Ovary (tissue), 3 donors: ENCODE measurements at regions not wholly inside any gene's neighbourhood (a gene's known extent, or its start where the extent isn't known, plus 50 kb on each side); places are given as distances from the start of the nearest gene placed in this dataset.

Source experiments
- CTCF ChIP-seq, 3 donors: fragments of 450-650 bp in 2 of 3; fragments of 200-600 bp in 1 of 3; IDR thresholded peaks; one replicate each; pipeline versions ENCODE4 v1.5.1 to v1.8.0; 2016 to 2022; ENCODE audit warnings: antibody characterized with exemption in 3 of 3, mild to moderate bottlenecking in 1 of 3
- EP300 ChIP-seq: sonication (generic); formaldehyde crosslinking; IDR thresholded peaks from one replicate; pipeline ENCODE4 v1.6.1; 2017; ENCODE audit warnings: antibody characterized with exemption
- POLR2A ChIP-seq: fragments of 450-650 bp; IDR thresholded peaks from one replicate; pipeline ENCODE4 v1.6.1; 2017; ENCODE audit warnings: antibody characterized with exemption, mild to moderate bottlenecking, moderate library complexity
- donor health status: DM: no; HTN: no; CAD: no.

GRCh38 chr6:40796260-40797221 is 209.4 kb upstream of the LRFN2 start:
- TF ChIP-seq CTCF (IDR thresholded peaks at IDR 0.05) (no peak), POLR2A (no peak), EP300 (no peak)
